HG03520 (cell line): ENCODE measurements at regions not wholly inside any gene's neighbourhood (a gene's known extent, or its start where the extent isn't known, plus 50 kb on each side); places are given as distances from the start of the nearest gene placed in this dataset.

Experiments
- ATAC-seq: cut with Tn5 transposase; IDR thresholded peaks from one replicate; pipeline ENCODE4 v1.9.1; 2021; ENCODE audit warnings: mild to moderate bottlenecking, moderate library complexity; ENCODE audit not compliant: unreplicated experiment

GRCh38 chr3:18778598-18778997 lies 353.5 kb upstream of the SATB1 start:
- no peak for ATAC-seq

GRCh38 chr3:18778094-18778493 lies 353.0 kb upstream of the SATB1 start:
- no peak for ATAC-seq

- no peak for ATAC-seq
Observed at GRCh38 chr3:18775501-18775900, 350.4 kb upstream of the SATB1 start.

GRCh38 chr3:18774319-18775088 lies 349.4 kb upstream of the SATB1 start:
- ATAC-seq = no peak

GRCh38 chr3:18772699-18773305 lies 347.7 kb upstream of the SATB1 start:
- ATAC-seq = no peak

GRCh38 chr3:18771931-18772330 lies 346.8 kb upstream of the SATB1 start:
- no peak for ATAC-seq

- no peak for ATAC-seq
Observed at GRCh38 chr3:18770800-18771199, 345.7 kb upstream of the SATB1 start.

- ATAC-seq = no peak
Observed at GRCh38 chr3:18767756-18768303, 342.7 kb upstream of the SATB1 start.

- no peak for ATAC-seq
Observed at GRCh38 chr3:18766974-18767373, 341.8 kb upstream of the SATB1 start.

- ATAC-seq = no peak
Observed at GRCh38 chr3:18765662-18766061, 340.5 kb upstream of the SATB1 start.

GRCh38 chr3:18765161-18765560 lies 340.0 kb upstream of the SATB1 start:
- ATAC-seq = no peak

GRCh38 chr3:18761530-18761929 lies 336.4 kb upstream of the SATB1 start:
- ATAC-seq = no peak

GRCh38 chr3:18758047-18758704 lies 333.0 kb upstream of the SATB1 start:
- peak; percentile 94 for ATAC-seq

- no peak for ATAC-seq
Observed at GRCh38 chr3:18757476-18757875, 332.3 kb upstream of the SATB1 start.

GRCh38 chr3:18752273-18752934 lies 327.3 kb upstream of the SATB1 start:
- no peak for ATAC-seq

GRCh38 chr3:18751514-18751913 lies 326.4 kb upstream of the SATB1 start:
- ATAC-seq = no peak

GRCh38 chr3:18747383-18747782 lies 322.2 kb upstream of the SATB1 start:
- no peak for ATAC-seq

- ATAC-seq = no peak
Observed at GRCh38 chr3:18745472-18745871, 320.3 kb upstream of the SATB1 start.

- ATAC-seq = no peak
Observed at GRCh38 chr3:18744472-18744871, 319.3 kb upstream of the SATB1 start.

GRCh38 chr3:18743761-18744160 lies 318.6 kb upstream of the SATB1 start:
- ATAC-seq = no peak
